ENCODE measurements at regions not wholly inside any gene's neighbourhood (a gene's known extent, or its start where the extent isn't known, plus 50 kb on each side); places are given as distances from the start of the nearest gene placed in this dataset.
A peak's percentile ranks its signal among the peaks of the same experiment; 100 is the strongest.

DNA sequence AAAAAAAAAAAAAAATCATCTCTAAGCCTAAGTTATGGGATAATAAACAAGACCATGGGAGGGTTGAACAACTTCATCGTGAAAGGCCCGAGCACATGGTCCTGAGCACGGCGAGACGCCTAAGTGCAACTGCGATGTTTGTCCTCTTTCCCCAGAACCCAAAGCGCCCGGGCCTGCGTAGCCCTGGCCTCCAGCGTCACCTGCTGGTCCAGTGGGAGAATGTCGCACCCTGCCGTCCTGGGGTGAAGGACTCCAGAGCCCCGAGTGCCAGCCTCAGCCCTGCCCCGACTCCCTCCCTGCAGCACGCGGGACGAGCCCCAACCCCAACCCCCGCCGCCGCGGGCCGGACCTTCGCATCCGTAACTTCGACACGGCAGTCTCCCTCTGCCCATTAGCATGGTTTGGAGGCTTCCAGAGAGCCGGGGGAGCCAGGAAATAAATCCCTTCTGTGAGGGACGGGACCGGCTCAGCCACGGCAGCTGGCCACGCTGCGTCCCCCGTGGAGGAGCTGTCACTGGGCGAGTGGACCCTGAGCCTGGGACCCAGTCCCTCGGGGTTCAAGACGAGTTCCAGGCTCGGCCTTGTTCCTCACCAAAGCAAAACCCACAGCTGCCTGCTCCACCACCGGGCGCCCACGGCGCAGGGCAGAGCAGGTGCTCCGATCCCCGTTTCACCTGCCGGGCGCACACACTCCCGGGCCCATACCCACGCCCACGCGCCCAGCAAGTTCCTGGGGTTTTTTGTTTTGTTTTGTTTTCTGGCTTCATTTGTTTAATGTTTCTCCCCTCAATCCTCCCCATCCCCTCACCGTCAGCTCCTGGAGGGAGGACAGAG, 132.5 kb upstream of the HAND1 start:
- Histone ChIP-seq H3K4me2 (ENCODE audit: low read length) (no peak overlapping the region), H3F3A (ENCODE audit: insufficient read depth, low read length, poor library complexity, severe bottlenecking) (no peaks in the 10 kb centered on the region), H3K4me3 (ENCODE audit: low read length) (peak overlapping the region; percentile 58), H3K9me2 (ENCODE audit: insufficient read depth, low read length) (no peaks in the 10 kb centered on the region), H3K9ac (ENCODE audit: low read length) (no peak overlapping the region), H3K36me3 (ENCODE audit: insufficient read depth, low read length) (no peaks in the 10 kb centered on the region), H3K9me3 (ENCODE audit: low read length) (no peaks in the 10 kb centered on the region), H3K79me2 (replicated peaks; ENCODE audit: insufficient read depth, low read length) (no peaks in the 10 kb centered on the region), H3K27me3 (ENCODE audit: insufficient read depth, low read depth, low read length) (peaks cover 44% of the 10 kb centered on the region), H4K20me1 (ENCODE audit: insufficient read depth) (no peaks in the 10 kb centered on the region), H3K27ac (ENCODE audit: low read length) (no peak overlapping the region), H2AFZ (ENCODE audit: low read depth, low read length) (no peak overlapping the region)
- TF ChIP-seq SMC3 (conservative IDR thresholded peaks at IDR 0.05; ENCODE audit: poor library complexity) (peak; percentile 74), RAD21 (conservative IDR thresholded peaks at IDR 0.05) (peak; percentile 79), MXI1 (conservative IDR thresholded peaks at IDR 0.05; ENCODE audit: poor library complexity, severe bottlenecking) (no peak), EZH2 (IDR thresholded peaks at IDR 0.05; ENCODE audit: borderline replicate concordance, insufficient read depth, low read length, poor library complexity, severe bottlenecking) (no peak), TAF1 (IDR thresholded peaks at IDR 0.05; ENCODE audit: low read depth) (no peak), EP300 (conservative IDR thresholded peaks at IDR 0.05; ENCODE audit: poor library complexity, severe bottlenecking) (no peak)
- TF ChIP-seq, protein P1, sequence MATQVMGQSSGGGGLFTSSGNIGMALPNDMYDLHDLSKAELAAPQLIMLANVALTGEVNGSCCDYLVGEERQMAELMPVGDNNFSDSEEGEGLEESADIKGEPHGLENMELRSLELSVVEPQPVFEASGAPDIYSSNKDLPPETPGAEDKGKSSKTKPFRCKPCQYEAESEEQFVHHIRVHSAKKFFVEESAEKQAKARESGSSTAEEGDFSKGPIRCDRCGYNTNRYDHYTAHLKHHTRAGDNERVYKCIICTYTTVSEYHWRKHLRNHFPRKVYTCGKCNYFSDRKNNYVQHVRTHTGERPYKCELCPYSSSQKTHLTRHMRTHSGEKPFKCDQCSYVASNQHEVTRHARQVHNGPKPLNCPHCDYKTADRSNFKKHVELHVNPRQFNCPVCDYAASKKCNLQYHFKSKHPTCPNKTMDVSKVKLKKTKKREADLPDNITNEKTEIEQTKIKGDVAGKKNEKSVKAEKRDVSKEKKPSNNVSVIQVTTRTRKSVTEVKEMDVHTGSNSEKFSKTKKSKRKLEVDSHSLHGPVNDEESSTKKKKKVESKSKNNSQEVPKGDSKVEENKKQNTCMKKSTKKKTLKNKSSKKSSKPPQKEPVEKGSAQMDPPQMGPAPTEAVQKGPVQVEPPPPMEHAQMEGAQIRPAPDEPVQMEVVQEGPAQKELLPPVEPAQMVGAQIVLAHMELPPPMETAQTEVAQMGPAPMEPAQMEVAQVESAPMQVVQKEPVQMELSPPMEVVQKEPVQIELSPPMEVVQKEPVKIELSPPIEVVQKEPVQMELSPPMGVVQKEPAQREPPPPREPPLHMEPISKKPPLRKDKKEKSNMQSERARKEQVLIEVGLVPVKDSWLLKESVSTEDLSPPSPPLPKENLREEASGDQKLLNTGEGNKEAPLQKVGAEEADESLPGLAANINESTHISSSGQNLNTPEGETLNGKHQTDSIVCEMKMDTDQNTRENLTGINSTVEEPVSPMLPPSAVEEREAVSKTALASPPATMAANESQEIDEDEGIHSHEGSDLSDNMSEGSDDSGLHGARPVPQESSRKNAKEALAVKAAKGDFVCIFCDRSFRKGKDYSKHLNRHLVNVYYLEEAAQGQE (IDR thresholded peaks at IDR 0.05; ENCODE audit: borderline replicate concordance): no peak
- TF ChIP-seq, protein P2, sequence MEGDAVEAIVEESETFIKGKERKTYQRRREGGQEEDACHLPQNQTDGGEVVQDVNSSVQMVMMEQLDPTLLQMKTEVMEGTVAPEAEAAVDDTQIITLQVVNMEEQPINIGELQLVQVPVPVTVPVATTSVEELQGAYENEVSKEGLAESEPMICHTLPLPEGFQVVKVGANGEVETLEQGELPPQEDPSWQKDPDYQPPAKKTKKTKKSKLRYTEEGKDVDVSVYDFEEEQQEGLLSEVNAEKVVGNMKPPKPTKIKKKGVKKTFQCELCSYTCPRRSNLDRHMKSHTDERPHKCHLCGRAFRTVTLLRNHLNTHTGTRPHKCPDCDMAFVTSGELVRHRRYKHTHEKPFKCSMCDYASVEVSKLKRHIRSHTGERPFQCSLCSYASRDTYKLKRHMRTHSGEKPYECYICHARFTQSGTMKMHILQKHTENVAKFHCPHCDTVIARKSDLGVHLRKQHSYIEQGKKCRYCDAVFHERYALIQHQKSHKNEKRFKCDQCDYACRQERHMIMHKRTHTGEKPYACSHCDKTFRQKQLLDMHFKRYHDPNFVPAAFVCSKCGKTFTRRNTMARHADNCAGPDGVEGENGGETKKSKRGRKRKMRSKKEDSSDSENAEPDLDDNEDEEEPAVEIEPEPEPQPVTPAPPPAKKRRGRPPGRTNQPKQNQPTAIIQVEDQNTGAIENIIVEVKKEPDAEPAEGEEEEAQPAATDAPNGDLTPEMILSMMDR (IDR thresholded peaks at IDR 0.05; ENCODE audit: poor library complexity, severe bottlenecking): peak; percentile 71

DNA sequence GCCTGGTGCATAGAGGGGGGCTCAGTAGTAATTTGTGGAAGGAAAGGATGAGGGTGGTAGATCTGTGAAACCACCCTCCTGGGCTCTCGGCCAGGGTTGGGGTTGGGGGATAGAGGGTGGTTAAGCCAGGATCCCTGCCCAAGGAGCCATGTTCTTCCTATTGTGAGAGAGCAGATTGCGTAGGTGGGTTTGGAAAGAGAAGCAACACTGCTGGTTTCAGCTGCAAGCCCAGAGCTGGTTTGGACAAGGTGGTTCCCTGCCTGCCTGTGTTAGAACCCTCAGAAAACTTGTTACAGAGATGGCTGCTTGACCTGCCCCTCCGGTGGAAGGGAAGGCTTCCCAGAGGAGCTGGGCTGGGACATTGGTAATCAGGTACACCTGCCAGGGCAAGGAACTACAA, 131.2 kb upstream of the HAND1 start:
- no peaks in the 10 kb centered on the region for H3K9me3 ChIP-seq (ENCODE audit: low read length)
- H3K9me2 ChIP-seq (ENCODE audit: insufficient read depth, low read length): no peaks in the 10 kb centered on the region
- peaks cover 44% of the 10 kb centered on the region for H3K27me3 ChIP-seq (ENCODE audit: insufficient read depth, low read depth, low read length)
- no peak overlapping the region for H3K27ac ChIP-seq (ENCODE audit: low read length)
- H3K36me3 ChIP-seq (ENCODE audit: insufficient read depth, low read length): no peaks in the 10 kb centered on the region
- TF ChIP-seq, protein P1 (IDR thresholded peaks at IDR 0.05; ENCODE audit: borderline replicate concordance): no peak
- TF ChIP-seq EP300 (conservative IDR thresholded peaks at IDR 0.05; ENCODE audit: poor library complexity, severe bottlenecking) (no peak), EZH2 (IDR thresholded peaks at IDR 0.05; ENCODE audit: borderline replicate concordance, insufficient read depth, low read length, poor library complexity, severe bottlenecking) (no peak), RAD21 (conservative IDR thresholded peaks at IDR 0.05) (no peak), MXI1 (conservative IDR thresholded peaks at IDR 0.05; ENCODE audit: poor library complexity, severe bottlenecking) (no peak)
- no peaks in the 10 kb centered on the region for H3K79me2 ChIP-seq (replicated peaks; ENCODE audit: insufficient read depth, low read length)
- H3K9ac ChIP-seq (ENCODE audit: low read length): no peak overlapping the region
- H3K4me3 ChIP-seq (ENCODE audit: low read length): no peak overlapping the region
- H3K4me2 ChIP-seq (ENCODE audit: low read length): no peak overlapping the region
- no peaks in the 10 kb centered on the region for H4K20me1 ChIP-seq (ENCODE audit: insufficient read depth)
- H2AFZ ChIP-seq (ENCODE audit: low read depth, low read length): no peak overlapping the region
- H3F3A ChIP-seq (ENCODE audit: insufficient read depth, low read length, poor library complexity, severe bottlenecking): no peaks in the 10 kb centered on the region
